ENCODE measurements at regions not wholly inside any gene's neighbourhood (a gene's known extent, or its start where the extent isn't known, plus 50 kb on each side); places are given as distances from the start of the nearest gene placed in this dataset.

DNA sequence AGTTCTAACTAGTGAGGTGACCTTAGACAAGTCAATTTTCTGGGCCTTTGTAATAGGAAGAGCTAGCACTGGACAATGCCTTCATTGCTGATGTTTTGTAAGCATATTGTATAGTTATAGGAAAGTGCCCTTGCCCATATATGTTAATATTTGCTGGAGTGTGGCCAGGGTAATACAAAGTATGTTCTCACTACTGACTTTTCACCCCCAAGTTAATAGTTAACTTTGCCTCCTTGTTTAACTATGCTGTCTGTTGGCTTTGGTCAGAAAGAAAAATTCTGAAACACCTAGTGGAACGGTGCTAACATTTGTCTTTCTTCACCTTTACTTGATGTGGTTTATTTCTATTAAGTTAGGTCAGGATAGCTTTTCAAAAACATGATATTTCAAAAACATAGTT lies 287.4 kb upstream of the CTNNB1 start:
- TF ChIP-seq CTCF (IDR thresholded peaks at IDR 0.05; ENCODE audit: control extremely low read depth in 1 of 3, insufficient read depth in 1 of 3, low read depth in 1 of 3, low read length in 3 of 3) (no peak), POLR2A (IDR thresholded peaks at IDR 0.05; ENCODE audit: control extremely low read depth in 1 of 2, low read depth in 2 of 2, low read length in 2 of 2) (no peak), ZNF274 (IDR thresholded peaks at IDR 0.05; ENCODE audit: borderline replicate concordance, extremely low read depth, low read length) (no peak), RFX5 (IDR thresholded peaks at IDR 0.05; ENCODE audit: borderline replicate concordance, low read depth, low read length) (no peak), SIX5 (IDR thresholded peaks at IDR 0.05; ENCODE audit: low read depth, low read length) (no peak)
